Panc1 (cell line): ENCODE measurements at regions not wholly inside any gene's neighbourhood (a gene's known extent, or its start where the extent isn't known, plus 50 kb on each side); places are given as distances from the start of the nearest gene placed in this dataset.

ENCODE experiments used
- ATAC-seq: fragments of 200-7000 bp; cut with Tn5 transposase; 2 replicates; pipeline ENCODE4 v1.9.1; 2020; ENCODE audit warnings: mild to moderate bottlenecking, moderate library complexity
- BruUV-seq: library from RNA; stranded (reverse); fragments of 400-500 nt; replicated peaks from 2 replicates; lab custom pipeline; 2021; lab: Mats Ljungman, UMichigan
- CTCF ChIA-PET: fragments of 300-600 bp; sonication (Branson Sonifier 250); formaldehyde crosslinking; loops from one replicate; lab custom pipeline; 2022; ENCODE audit warnings: antibody characterized with exemption; lab: Charles Lee
- POLR2A ChIA-PET: fragments of 300-600 bp; sonication (Branson Sonifier 250); formaldehyde crosslinking; loops from one replicate; lab custom pipeline; 2022; ENCODE audit warnings: antibody characterized with exemption; lab: Charles Lee
- DNase-seq: peaks from one replicate; pipeline ENCODE4 v3.0.0-alpha.2; 2010; ENCODE audit warnings: low read depth, low spot score
- H3K27ac ChIP-seq: 2 replicates; pipeline ENCODE4 v1.5.1; 2011; ENCODE audit warnings: mild to moderate bottlenecking, low read length, inconsistent platforms
- H3K27me3 ChIP-seq: fragments of 200-500 bp; sonication (Bioruptor generic); 2 replicates; pipeline ENCODE4 v1.6.0; 2014; ENCODE audit warnings: low read length, inconsistent platforms; ENCODE audit not compliant: control insufficient read depth, insufficient read depth
- H3K36me3 ChIP-seq: fragments of 200-500 bp; sonication (Bioruptor generic); 2 replicates; pipeline ENCODE4 v1.5.1; 2014; ENCODE audit warnings: inconsistent platforms, mild to moderate bottlenecking, low read length, moderate library complexity; ENCODE audit not compliant: control insufficient read depth, insufficient read depth
- H3K4me1 ChIP-seq: 2 replicates; pipeline ENCODE4 v1.5.1; 2011; ENCODE audit warnings: inconsistent platforms, mild to moderate bottlenecking, low read length, moderate library complexity; ENCODE audit not compliant: control insufficient read depth, insufficient read depth
- H3K4me3 ChIP-seq, 2 experiments: 2 replicates each; pipeline ENCODE4 v1.5.1; 2011 to 2012; ENCODE audit warnings: low read depth in 2 of 2, low read length in 2 of 2, mild to moderate bottlenecking in 2 of 2, inconsistent platforms in 1 of 2, moderate library complexity in 1 of 2
- H3K9me3 ChIP-seq: fragments of 200-500 bp; sonication (Bioruptor generic); 2 replicates; pipeline ENCODE4 v1.5.1; 2014; ENCODE audit warnings: low read depth, mild to moderate bottlenecking, inconsistent platforms, low read length, moderate library complexity; ENCODE audit not compliant: control insufficient read depth, insufficient read depth
- CTCF ChIP-seq: fragments of 450-650 bp; IDR thresholded peaks from 2 replicates; pipeline ENCODE4 v1.5.1; 2017; ENCODE audit warnings: mild to moderate bottlenecking
- POLR2AphosphoS5 ChIP-seq: IDR thresholded peaks from 2 replicates; pipeline ENCODE4 v1.6.1; 2012; ENCODE audit warnings: mild to moderate bottlenecking, low read depth, low read length, moderate library complexity
- SIN3A ChIP-seq: IDR thresholded peaks from 2 replicates; pipeline ENCODE4 v1.6.1; 2012; ENCODE audit warnings: low read depth, mild to moderate bottlenecking, low read length, moderate library complexity, borderline replicate concordance; ENCODE audit not compliant: insufficient read depth
- TCF7L2 ChIP-seq: IDR thresholded peaks from 2 replicates; pipeline ENCODE4 v1.6.1; 2011; ENCODE audit warnings: mild to moderate bottlenecking, low read depth, low read length, inconsistent platforms
- in situ Hi-C: cut with HindIII; loops from 2 replicates; pipeline ENCODE4 v1.10.0; 2016; ENCODE audit warnings: low sequenced_read_pairs, low pct_unique_long_range_greater_than_20kb
- intact Hi-C: fragments of 100-400 bp; cut with micrococcal nuclease; formaldehyde crosslinking; loops from one replicate; pipeline ENCODE4 v1.10.0; 2022; ENCODE audit not compliant: unreplicated experiment
- TF ChIP-seq, protein P1 (sequence below), 2 experiments: IDR thresholded peaks; 2 replicates each; pipeline ENCODE4 v1.6.1; 2011 to 2012; ENCODE audit warnings: low read depth in 2 of 2, control low read depth in 1 of 2, low read length in 1 of 2, mild to moderate bottlenecking in 1 of 2, moderate library complexity in 1 of 2; ENCODE audit not compliant: insufficient read depth in 1 of 2

- Histone ChIP-seq H3K9me3 (no peaks in the 10 kb centered on the region), H3K36me3 (no peaks in the 10 kb centered on the region), H3K27me3 (no peaks in the 10 kb centered on the region), H3K4me3 (no peak overlapping the region), H3K4me1 (no peaks in the 10 kb centered on the region), H3K27ac (no peak overlapping the region)
- TF ChIP-seq, protein P1, sequence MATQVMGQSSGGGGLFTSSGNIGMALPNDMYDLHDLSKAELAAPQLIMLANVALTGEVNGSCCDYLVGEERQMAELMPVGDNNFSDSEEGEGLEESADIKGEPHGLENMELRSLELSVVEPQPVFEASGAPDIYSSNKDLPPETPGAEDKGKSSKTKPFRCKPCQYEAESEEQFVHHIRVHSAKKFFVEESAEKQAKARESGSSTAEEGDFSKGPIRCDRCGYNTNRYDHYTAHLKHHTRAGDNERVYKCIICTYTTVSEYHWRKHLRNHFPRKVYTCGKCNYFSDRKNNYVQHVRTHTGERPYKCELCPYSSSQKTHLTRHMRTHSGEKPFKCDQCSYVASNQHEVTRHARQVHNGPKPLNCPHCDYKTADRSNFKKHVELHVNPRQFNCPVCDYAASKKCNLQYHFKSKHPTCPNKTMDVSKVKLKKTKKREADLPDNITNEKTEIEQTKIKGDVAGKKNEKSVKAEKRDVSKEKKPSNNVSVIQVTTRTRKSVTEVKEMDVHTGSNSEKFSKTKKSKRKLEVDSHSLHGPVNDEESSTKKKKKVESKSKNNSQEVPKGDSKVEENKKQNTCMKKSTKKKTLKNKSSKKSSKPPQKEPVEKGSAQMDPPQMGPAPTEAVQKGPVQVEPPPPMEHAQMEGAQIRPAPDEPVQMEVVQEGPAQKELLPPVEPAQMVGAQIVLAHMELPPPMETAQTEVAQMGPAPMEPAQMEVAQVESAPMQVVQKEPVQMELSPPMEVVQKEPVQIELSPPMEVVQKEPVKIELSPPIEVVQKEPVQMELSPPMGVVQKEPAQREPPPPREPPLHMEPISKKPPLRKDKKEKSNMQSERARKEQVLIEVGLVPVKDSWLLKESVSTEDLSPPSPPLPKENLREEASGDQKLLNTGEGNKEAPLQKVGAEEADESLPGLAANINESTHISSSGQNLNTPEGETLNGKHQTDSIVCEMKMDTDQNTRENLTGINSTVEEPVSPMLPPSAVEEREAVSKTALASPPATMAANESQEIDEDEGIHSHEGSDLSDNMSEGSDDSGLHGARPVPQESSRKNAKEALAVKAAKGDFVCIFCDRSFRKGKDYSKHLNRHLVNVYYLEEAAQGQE (IDR thresholded peaks at IDR 0.05; ENCODE audit: insufficient read depth in 1 of 2, low read depth in 2 of 2, low read length in 1 of 2): no peak
- TF ChIP-seq TCF7L2 (no peak), SIN3A (no peak), CTCF (no peak), POLR2AphosphoS5 (no peak)
- CTCF ChIA-PET: no interaction called here
- ATAC-seq: no peak
- intact Hi-C loops: no loop called here
- in situ Hi-C loops: no loop called here
- POLR2A ChIA-PET: no interaction called here
- BruUV-seq: no TSS peak
- no peak for DNase-seq
Observed at GRCh38 chr13:105959876-105960275, 575.6 kb downstream of the EFNB2 start.

DNA sequence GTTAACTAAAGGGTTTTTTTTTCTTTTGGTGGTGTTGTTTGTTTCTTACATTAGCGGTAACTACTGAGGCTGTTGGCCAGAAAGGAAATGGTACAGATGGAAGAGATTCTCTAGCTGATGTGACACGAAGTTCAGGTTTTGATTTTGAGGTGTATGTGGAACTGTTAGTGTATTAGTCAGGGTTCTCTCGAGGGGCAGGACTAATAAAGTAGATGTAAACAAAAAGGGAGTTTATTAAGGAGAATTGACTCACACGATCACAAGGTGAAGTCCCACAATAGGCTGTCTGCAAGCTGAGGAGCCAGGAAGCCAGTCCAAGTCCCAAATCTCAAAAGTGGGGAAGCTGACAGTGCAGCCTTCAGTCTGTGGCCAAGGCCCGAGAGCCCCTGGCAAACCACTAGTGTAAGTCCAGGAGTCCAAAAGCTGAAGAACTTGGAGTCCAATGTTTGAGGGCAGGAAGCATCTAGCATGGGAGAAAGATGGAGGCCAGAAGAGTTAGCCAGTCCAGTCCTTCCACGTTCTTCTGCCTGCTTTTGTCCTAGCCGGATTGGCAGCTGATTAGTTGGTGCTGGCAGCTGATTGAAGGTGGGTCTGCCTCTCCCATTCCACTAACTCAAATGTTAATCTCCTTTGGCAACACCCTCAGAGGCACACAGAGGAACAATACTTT, 577.6 kb downstream of the EFNB2 start:
- ChIA-PET CTCF (no interaction called here), POLR2A (no interaction called here)
- H3K36me3 ChIP-seq: no peaks in the 10 kb centered on the region
- no TSS peak for BruUV-seq
- no peak overlapping the region for H3K4me3 ChIP-seq
- H3K9me3 ChIP-seq: no peaks in the 10 kb centered on the region
- H3K27me3 ChIP-seq: no peaks in the 10 kb centered on the region
- no peaks in the 10 kb centered on the region for H3K4me1 ChIP-seq
- H3K27ac ChIP-seq: no peak overlapping the region
- ATAC-seq (no peak), DNase-seq (no peak)
- in situ Hi-C loops: no loop called here
- intact Hi-C loops: no loop called here
- no peak for TF ChIP-seq SIN3A
- TF ChIP-seq, protein P1 (IDR thresholded peaks at IDR 0.05; ENCODE audit: insufficient read depth in 1 of 2, low read depth in 2 of 2, low read length in 1 of 2): no peak
- no peak for TF ChIP-seq POLR2AphosphoS5
- no peak for TF ChIP-seq CTCF
- TF ChIP-seq TCF7L2: no peak
